Stimulated activated CD4-positive, alpha-beta T cell treated with anti-CD3 and anti-CD28 coated beads, Interleukin-1b, Interleukin-23, amount 100 ng/mL, for 24 hours (primary cell): ENCODE measurements at regions not wholly inside any gene's neighbourhood (a gene's known extent, or its start where the extent isn't known, plus 50 kb on each side); places are given as distances from the start of the nearest gene placed in this dataset.

Experiments used
- DNase-seq, 4 experiments: peaks; one replicate each; pipeline ENCODE4 v3.0.0-alpha.2; 2020; ENCODE audit warnings: low read depth in 4 of 4, low spot score in 1 of 4

DNA sequence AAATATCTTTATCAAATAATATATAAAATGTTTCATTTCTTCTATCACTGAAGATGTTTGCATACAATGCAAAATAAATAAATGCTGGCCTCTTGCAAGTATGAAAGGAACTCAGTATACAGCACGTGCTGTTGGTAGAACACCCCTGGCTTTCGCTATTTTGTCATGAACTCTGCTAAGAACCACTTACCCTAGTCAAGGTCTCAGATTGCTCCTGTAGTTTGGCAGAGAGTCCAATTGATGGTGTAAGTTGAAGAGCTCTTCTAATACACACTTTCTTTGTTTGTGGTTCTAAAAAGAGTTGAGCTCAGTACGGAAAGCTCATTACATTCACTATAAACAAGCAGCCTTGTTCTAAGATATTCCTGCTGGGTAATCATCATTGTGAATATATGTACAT lies 1258.9 kb downstream of the EFNB2 start:
- no peak for DNase-seq

GRCh38 chr13:105273665-105274222 lies 1261.7 kb downstream of the EFNB2 start:
- DNase-seq = no peak

- DNase-seq = no peak
Observed at GRCh38 chr13:105272660-105273631, 1262.5 kb downstream of the EFNB2 start.

DNA sequence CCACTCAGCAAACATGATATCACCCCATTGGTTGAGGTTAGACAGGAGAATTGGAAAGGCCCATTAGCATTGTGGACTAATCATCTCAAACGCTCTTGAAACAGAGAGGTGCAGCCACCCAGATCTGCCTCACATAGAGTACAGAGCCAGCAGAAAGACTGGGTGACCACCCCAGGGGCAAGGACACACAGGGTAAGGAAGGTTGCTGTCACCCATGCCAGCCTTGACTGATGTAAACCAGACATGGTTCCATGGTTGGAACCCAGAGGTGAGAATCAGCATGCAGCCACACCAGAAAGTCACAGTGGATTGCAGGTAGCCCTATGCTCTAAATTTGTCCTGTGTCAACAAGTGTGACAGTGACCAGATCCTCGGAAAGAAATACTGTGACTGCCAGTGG lies 1268.8 kb downstream of the EFNB2 start:
- no peak for DNase-seq

DNA sequence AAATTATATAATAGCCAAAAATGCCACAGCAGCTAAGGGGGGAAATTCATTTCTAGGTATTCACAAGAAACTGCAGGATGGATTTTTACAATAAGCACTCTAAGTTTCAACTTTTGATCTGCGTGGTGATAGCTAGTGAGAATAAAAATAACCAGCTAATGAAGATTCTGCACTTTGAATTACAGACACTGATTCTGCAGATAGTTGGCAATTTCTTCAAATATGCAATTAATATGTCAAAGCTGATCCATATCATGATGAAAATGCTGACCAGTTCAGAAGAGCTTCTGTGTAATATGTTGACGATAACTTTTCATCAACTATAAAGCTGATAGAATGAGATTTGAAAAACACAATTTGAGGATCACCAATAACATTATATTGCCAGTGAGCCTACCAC lies 1272.9 kb downstream of the EFNB2 start:
- no peak for DNase-seq

GRCh38 chr13:105259426-105259825 lies 1276.0 kb downstream of the EFNB2 start:
- no peak for DNase-seq

DNA sequence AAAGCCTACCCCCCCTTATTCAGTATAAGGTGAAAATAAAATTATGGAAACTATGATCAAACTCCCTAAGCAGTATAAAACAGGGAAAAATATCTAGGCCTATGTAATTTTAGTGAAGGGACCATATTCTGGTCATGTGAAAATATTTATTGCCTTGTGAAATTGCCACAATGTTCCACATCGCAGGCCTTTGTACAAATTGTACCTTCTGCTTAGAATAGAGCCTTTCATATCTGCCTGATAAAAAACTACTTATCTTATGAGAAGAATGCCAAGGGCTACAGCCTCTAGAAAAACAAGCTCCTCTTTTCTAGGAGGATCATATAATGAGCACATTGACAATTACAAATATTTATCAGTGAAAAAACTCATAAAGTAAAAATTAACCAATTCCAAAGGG lies 1280.0 kb downstream of the EFNB2 start:
- no peak for DNase-seq

- no peak for DNase-seq
Observed at GRCh38 chr13:105251293-105251692, 1284.2 kb downstream of the EFNB2 start.

DNA sequence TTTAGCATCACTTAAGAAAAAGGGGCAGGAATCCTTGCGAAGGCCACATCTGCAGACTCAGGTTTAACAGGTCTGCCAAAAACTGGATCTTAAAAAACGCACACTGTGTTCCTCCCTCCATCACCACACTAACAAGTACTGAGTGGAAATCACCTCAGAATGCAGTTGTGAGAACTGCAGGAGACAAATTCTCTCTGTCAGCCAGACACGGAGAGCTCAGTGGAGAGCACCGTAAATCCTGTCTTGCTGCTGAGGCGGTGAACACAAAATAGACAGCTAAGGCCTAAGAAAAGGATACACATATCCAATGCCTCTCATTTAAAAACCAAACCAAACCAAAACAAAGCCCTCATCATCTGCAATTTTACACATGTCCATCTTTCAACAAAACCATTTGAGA lies 1287.6 kb downstream of the EFNB2 start:
- DNase-seq = no peak

DNA sequence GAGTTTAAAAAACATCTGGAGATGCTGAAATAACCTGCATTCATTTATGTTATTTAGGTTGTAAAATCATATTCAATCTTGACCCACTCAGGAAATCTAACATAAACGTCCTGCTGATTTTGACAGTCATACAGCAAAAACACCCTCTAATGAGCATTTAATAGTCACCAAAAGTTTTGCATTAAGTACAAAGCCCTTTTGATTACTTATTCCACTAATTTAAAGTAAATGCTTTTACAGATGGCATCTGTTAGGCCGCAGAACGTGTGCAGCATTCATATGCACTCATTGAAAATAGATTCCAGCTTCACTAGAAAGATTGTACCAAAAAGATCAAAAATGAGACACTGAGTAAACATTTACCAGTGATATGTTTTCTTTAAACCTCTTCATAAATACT lies 1295.1 kb downstream of the EFNB2 start:
- DNase-seq = no peak

DNA sequence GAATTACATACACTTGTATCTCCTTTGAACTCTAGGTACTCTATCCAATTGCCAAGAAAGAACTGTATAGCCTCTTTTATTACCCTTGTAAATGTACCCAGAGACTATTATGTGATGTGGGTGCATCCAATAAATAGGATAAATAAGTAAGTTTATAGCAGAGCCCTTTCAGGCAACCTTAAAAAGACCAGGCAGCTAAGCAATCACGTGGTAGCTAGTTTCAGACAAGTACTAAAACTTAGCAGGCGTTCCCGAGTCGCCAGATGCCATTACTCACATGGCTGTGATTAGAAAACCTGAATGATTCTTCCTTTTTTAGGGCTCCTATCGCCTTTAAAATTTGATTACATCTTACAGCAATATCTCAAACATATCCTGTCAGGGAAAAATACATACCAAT lies 1303.0 kb downstream of the EFNB2 start:
- no peak for DNase-seq

DNA sequence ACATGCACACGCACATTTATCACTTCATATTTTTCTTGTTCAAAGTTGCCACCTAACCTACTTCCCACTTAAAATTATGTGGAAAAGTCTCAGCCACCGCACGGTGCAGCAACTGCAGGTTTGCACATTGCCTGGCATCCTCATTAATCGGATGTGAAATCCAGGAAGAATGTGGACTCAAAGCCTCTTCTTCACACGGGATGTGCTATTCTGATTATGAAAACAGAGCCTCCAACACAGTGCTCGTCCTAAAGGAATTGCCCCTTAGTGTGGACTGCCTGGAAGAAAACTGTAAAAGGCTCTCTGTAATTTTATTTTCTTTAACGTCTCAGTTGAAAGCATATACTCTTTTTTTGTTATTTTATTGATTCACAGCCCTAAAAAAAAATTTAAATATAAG lies 1303.5 kb downstream of the EFNB2 start:
- DNase-seq = no peak

- no peak for DNase-seq
Observed at GRCh38 chr13:105231579-105231978, 1303.9 kb downstream of the EFNB2 start.

GRCh38 chr13:105220881-105221280 lies 1314.6 kb downstream of the EFNB2 start:
- DNase-seq = no peak

DNA sequence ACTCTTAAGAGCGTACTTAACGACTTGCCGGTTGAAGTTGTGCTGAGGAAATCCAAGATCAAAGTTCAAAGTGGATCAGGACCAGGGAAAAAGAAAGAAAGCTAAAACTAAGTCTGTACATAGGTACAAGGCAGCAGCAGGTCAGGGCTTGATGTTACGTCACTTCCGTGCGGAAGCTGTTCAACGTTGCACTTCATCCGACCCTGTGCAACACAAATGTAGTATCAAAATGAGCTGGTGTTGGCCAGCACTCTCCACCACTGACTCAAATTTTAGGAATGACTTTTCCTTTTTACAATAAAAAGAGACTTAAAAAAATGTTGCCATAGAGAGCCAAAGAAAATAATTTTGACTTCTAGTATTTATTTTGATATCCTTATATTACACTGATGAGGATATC lies 1315.4 kb downstream of the EFNB2 start:
- DNase-seq = no peak

DNA sequence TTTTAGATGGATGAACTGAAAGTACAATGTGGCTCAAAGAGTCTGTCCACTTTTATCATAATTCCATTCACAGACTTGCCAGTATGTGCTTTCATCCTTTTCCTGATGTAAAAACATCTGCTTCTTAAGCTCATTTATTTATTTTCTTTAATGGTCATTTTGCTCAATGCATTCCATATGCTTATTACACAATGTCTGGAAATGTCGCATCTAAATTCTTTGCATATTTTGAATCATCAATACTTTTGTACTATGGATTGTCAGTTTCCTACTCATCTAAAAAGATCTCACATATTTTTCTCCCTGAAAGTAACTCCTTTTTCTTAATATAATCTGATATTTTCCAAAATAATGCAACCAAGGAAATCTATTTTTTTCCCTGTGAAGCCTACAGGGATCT lies 1315.8 kb downstream of the EFNB2 start:
- no peak for DNase-seq

GRCh38 chr13:105213512-105213911 lies 1322.0 kb downstream of the EFNB2 start:
- no peak for DNase-seq

GRCh38 chr13:105207572-105208293 lies 1327.7 kb downstream of the EFNB2 start:
- no peak for DNase-seq

DNA sequence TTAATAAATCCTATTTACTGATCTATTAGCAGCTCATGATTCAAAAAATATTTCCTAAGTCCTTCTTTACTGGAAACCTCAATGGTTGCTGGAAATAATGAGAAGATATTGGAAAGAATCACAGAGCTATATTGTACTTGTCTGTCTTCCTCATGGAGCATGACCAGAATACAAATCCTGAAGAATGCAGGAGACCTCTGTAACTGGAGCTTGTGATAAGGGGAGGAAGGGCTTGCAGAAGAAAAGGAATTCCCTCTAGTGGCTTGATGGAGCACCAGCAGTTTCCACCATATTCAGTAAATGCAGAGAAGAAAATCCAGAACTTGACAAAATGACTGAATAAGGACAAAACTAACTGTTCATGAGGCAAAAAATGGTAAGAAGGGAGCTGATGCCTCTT lies 1333.1 kb downstream of the EFNB2 start:
- DNase-seq = no peak

DNA sequence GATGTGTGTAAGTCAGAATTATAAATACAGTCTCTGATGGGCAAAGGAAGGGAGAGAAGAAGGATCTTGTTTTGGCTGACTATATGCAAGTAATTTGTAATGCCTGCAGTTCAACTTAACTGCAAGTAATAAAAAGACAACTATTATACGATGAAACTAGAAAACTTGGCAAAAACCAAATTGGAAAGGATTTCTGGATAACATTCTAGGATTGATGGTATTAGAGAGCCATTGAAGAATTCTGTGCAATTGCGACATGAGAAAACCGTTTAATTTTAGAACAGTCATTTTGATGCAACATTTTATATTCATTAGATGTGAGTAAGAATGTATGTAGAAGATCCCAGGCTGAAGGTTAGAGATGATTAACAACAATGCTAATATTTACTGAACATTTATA lies 1334.1 kb downstream of the EFNB2 start:
- no peak for DNase-seq

- DNase-seq = no peak
Observed at GRCh38 chr13:105200181-105200580, 1335.3 kb downstream of the EFNB2 start.

DNA sequence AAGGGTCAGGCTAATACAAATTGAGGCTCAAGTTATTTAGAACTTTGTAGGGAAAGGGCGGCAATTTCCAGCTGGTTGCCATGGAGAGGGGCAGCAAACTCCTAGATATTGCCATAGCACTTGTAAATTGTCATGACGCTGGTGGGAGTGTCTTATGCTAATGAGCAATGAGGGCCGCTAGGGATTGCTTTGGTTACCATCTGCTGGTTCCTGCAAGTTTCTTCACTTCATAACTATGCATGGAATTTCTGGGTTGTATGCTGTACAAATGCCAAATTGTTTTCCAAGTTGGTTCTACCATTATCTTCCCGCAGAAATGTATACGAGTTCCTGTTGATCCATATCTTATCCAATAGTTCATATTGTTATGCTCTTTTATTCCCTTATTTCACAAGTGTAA lies 1339.4 kb downstream of the EFNB2 start:
- DNase-seq = no peak
